HepG2 (cell line): ENCODE measurements at regions not wholly inside any gene's neighbourhood (a gene's known extent, or its start where the extent isn't known, plus 50 kb on each side); places are given as distances from the start of the nearest gene placed in this dataset.

Source experiments
- ATAC-seq: fragments of 200-7000 bp; cut with Tn5 transposase; 3 replicates; pipeline ENCODE4 v1.9.1; 2020; ENCODE audit warnings: mild to moderate bottlenecking, moderate library complexity
- BruUV-seq: library from RNA; stranded (reverse); fragments of 400-500 nt; replicated peaks from 2 replicates; lab custom pipeline; 2021; lab: Mats Ljungman, UMichigan
- CTCF ChIA-PET: fragments of 300-600 bp; formaldehyde crosslinking; extraction: SDS; loops from one replicate; lab custom pipeline; 2021; ENCODE audit warnings: low total read pairs, inconsistent platforms, low intra/inter-chr PET ratio; lab: Yijun Ruan, JAX
- POLR2A ChIA-PET: fragments of 350-600 bp; sonication (Branson Sonifier 250); formaldehyde crosslinking; loops from one replicate; lab custom pipeline; 2020; ENCODE audit warnings: antibody characterized with exemption, inconsistent platforms; lab: Yijun Ruan, JAX
- DNase-seq: peaks from one replicate; pipeline ENCODE4 v3.0.0-alpha.2; 2015; ENCODE audit warnings: low spot score
- FAIRE-seq: peaks from 3 replicates; lab custom pipeline; 2011; peaks lifted over from hg19 to GRCh38; lab: Jason Lieb, UNC
- H2AFZ ChIP-seq: one replicate; pipeline ENCODE4 v1.6.1; 2011; ENCODE audit warnings: low read length, inconsistent platforms
- H3K27ac ChIP-seq: fragments of 300-600 bp; 3 replicates; pipeline ENCODE4 v1.8.0; 2011; ENCODE audit warnings: mixed run types, mild to moderate bottlenecking, mixed read lengths, low read length, inconsistent platforms; ENCODE audit not compliant: insufficient read depth; ENCODE audit errors: extremely low read length
- H3K27me3 ChIP-seq, 2 experiments: fragments of 200-600 bp in 1 of 2; 2 replicates in 1 of 2; 3 replicates in 1 of 2; pipeline versions ENCODE4 v1.6.0 to v1.8.0; 2011; ENCODE audit warnings: low read length in 2 of 2, mild to moderate bottlenecking in 2 of 2, moderate library complexity in 2 of 2, inconsistent platforms in 1 of 2; ENCODE audit not compliant: insufficient read depth in 2 of 2, control insufficient read depth in 1 of 2
- H3K36me3 ChIP-seq, 2 experiments: fragments of 200-600 bp in 1 of 2; replicated peaks in 1 of 2; 2 replicates in 1 of 2; 3 replicates in 1 of 2; pipeline versions ENCODE4 v1.5.1 to v1.8.0; 2011; ENCODE audit warnings: low read length in 2 of 2, inconsistent platforms in 1 of 2; ENCODE audit not compliant: insufficient read depth in 2 of 2, control insufficient read depth in 1 of 2
- H3K4me1 ChIP-seq: 2 replicates; pipeline ENCODE4 v1.5.1; 2012; ENCODE audit warnings: low read length, inconsistent platforms; ENCODE audit not compliant: insufficient read depth
- H3K4me2 ChIP-seq: 2 replicates; pipeline ENCODE4 v1.6.0; 2011; ENCODE audit warnings: low read depth, low read length, inconsistent platforms
- H3K4me3 ChIP-seq, 3 experiments: fragments of 200-600 bp in 1 of 3; sonication (generic), shearing (Covaris generic) in 1 of 3; replicated peaks in 1 of 3; 2 replicates each; pipeline ENCODE4 v1.5.1; 2011 to 2016; ENCODE audit warnings: low read length in 3 of 3, inconsistent platforms in 2 of 3, low read depth in 2 of 3, mild to moderate bottlenecking in 2 of 3, control low read depth in 1 of 3, mixed read lengths in 1 of 3; ENCODE audit not compliant: insufficient read depth in 1 of 3
- H3K79me2 ChIP-seq: one replicate; pipeline ENCODE4 v1.6.1; 2011; ENCODE audit warnings: low read length, inconsistent platforms; ENCODE audit not compliant: insufficient read depth
- H3K9ac ChIP-seq: 2 replicates; pipeline ENCODE4 v1.6.0; 2011; ENCODE audit warnings: mild to moderate bottlenecking, low read depth, low read length, inconsistent platforms; ENCODE audit not compliant: insufficient read depth
- H3K9me3 ChIP-seq: 2 replicates; pipeline ENCODE4 v1.5.1; 2012; ENCODE audit warnings: mild to moderate bottlenecking, low read length
- H4K20me1 ChIP-seq: 2 replicates; pipeline ENCODE4 v1.6.0; 2011; ENCODE audit warnings: inconsistent platforms, mild to moderate bottlenecking, low read length, moderate library complexity; ENCODE audit not compliant: insufficient read depth
- HOXD1 ChIP-seq: sonication (generic); formaldehyde crosslinking; IDR thresholded peaks from 2 replicates; pipeline ENCODE4 v1.5.0; 2020; ENCODE audit warnings: missing genetic modification reagents
- IKZF4 ChIP-seq: sonication (generic); formaldehyde crosslinking; IDR thresholded peaks from 2 replicates; pipeline ENCODE4 v1.5.1; 2020; ENCODE audit warnings: borderline replicate concordance, mild to moderate bottlenecking, low read depth, missing genetic modification reagents; ENCODE audit errors: not compliant biosample characterization
- PBX3 ChIP-seq: sonication (generic); formaldehyde crosslinking; IDR thresholded peaks from 2 replicates; pipeline ENCODE4 v1.8.1; 2023; ENCODE audit warnings: missing genetic modification reagents, inconsistent platforms, borderline replicate concordance
- SNRNP70 ChIP-seq: fragments of 200-400 bp; formaldehyde crosslinking; IDR thresholded peaks from 2 replicates; pipeline ENCODE4 v1.6.1; 2017; ENCODE audit warnings: mild to moderate bottlenecking, low read depth, low read length, moderate library complexity
- ZFP1 ChIP-seq: IDR thresholded peaks from 2 replicates; pipeline ENCODE4 v1.6.1; 2016
- ZIK1 ChIP-seq: sonication (generic); formaldehyde crosslinking; IDR thresholded peaks from 2 replicates; pipeline ENCODE4 v1.5.0; 2020; ENCODE audit warnings: mild to moderate bottlenecking, low read depth, missing genetic modification reagents, borderline replicate concordance
- WGBS: methylation state at CpG from one replicate; pipeline ENCODE4 v1.1.6; 2017; ENCODE audit warnings: low lambda C conversion rate; 5-methylcytosine and 5-hydroxymethylcytosine counted together
- in situ Hi-C: cut with HindIII; loops from 2 replicates; pipeline ENCODE4 v1.10.0; 2017; ENCODE audit warnings: low pct_unique_long_range_greater_than_20kb; ENCODE audit not compliant: extremely low pct_ligation_motif_present
- intact Hi-C: fragments of 100-400 bp; cut with micrococcal nuclease; formaldehyde crosslinking; loops from one replicate; pipeline ENCODE4 v1.10.0; 2022; ENCODE audit not compliant: unreplicated experiment
- TF ChIP-seq, protein P1 (sequence below): sonication (generic); formaldehyde crosslinking; IDR thresholded peaks from 2 replicates; pipeline ENCODE4 v1.4.0; 2020; ENCODE audit warnings: missing genetic modification reagents
- TF ChIP-seq, protein P2 (sequence below): sonication (generic); formaldehyde crosslinking; IDR thresholded peaks from 2 replicates; pipeline ENCODE4 v1.4.0; 2020; ENCODE audit warnings: missing genetic modification reagents, borderline replicate concordance

GRCh38 chr2:198304859-198305258 lies 500.5 kb downstream of the PLCL1 start:
- H3K9me3 ChIP-seq, result no peaks in the 10 kb centered on the region
- no peaks in the 10 kb centered on the region for H4K20me1 ChIP-seq
- ATAC-seq (no peak), FAIRE-seq (no peak), DNase-seq (no peak)
- H3K4me3 ChIP-seq, result no peak overlapping the region
- H3K27me3 ChIP-seq, result peaks cover 0 to 4% of the 10 kb centered on the region in 2 experiments; a peak in 3 of 5 replicates
- in situ Hi-C loops, result no loop called here
- 23% methylated on average over 4 of the region's 4 CpGs for WGBS
- no peaks in the 10 kb centered on the region for H3K36me3 ChIP-seq
- no peak overlapping the region for H3K9ac ChIP-seq
- TF ChIP-seq ZIK1 (CRISPR knock-in tag) (no peak), SNRNP70 (no peak), ZFP1 (CRISPR knock-in tag) (no peak), PBX3 (no peak), HOXD1 (no peak), IKZF4 (CRISPR knock-in tag) (no peak)
- TF ChIP-seq, protein P1, sequence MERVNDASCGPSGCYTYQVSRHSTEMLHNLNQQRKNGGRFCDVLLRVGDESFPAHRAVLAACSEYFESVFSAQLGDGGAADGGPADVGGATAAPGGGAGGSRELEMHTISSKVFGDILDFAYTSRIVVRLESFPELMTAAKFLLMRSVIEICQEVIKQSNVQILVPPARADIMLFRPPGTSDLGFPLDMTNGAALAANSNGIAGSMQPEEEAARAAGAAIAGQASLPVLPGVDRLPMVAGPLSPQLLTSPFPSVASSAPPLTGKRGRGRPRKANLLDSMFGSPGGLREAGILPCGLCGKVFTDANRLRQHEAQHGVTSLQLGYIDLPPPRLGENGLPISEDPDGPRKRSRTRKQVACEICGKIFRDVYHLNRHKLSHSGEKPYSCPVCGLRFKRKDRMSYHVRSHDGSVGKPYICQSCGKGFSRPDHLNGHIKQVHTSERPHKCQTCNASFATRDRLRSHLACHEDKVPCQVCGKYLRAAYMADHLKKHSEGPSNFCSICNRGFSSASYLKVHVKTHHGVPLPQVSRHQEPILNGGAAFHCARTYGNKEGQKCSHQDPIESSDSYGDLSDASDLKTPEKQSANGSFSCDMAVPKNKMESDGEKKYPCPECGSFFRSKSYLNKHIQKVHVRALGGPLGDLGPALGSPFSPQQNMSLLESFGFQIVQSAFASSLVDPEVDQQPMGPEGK (CRISPR knock-in tag), result no peak
- TF ChIP-seq, protein P2, sequence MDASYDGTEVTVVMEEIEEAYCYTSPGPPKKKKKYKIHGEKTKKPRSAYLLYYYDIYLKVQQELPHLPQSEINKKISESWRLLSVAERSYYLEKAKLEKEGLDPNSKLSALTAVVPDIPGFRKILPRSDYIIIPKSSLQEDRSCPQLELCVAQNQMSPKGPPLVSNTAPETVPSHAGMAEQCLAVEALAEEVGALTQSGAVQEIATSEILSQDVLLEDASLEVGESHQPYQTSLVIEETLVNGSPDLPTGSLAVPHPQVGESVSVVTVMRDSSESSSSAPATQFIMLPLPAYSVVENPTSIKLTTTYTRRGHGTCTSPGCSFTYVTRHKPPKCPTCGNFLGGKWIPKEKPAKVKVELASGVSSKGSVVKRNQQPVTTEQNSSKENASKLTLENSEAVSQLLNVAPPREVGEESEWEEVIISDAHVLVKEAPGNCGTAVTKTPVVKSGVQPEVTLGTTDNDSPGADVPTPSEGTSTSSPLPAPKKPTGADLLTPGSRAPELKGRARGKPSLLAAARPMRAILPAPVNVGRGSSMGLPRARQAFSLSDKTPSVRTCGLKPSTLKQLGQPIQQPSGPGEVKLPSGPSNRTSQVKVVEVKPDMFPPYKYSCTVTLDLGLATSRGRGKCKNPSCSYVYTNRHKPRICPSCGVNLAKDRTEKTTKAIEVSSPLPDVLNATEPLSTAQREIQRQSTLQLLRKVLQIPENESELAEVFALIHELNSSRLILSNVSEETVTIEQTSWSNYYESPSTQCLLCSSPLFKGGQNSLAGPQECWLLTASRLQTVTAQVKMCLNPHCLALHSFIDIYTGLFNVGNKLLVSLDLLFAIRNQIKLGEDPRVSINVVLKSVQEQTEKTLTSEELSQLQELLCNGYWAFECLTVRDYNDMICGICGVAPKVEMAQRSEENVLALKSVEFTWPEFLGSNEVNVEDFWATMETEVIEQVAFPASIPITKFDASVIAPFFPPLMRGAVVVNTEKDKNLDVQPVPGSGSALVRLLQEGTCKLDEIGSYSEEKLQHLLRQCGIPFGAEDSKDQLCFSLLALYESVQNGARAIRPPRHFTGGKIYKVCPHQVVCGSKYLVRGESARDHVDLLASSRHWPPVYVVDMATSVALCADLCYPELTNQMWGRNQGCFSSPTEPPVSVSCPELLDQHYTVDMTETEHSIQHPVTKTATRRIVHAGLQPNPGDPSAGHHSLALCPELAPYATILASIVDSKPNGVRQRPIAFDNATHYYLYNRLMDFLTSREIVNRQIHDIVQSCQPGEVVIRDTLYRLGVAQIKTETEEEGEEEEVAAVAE (CRISPR knock-in tag), result no peak
- no peak overlapping the region for H3K27ac ChIP-seq
- ChIA-PET POLR2A (no interaction called here), CTCF (no interaction called here)
- intact Hi-C loops, result no loop called here
- no peaks in the 10 kb centered on the region for H3K4me1 ChIP-seq
- H2AFZ ChIP-seq, result no peak overlapping the region
- no TSS peak for BruUV-seq
- no peak overlapping the region for H3K4me2 ChIP-seq
- H3K79me2 ChIP-seq, result no peaks in the 10 kb centered on the region
